GDM1 (cell line): ENCODE measurements at regions not wholly inside any gene's neighbourhood (a gene's known extent, or its start where the extent isn't known, plus 50 kb on each side); places are given as distances from the start of the nearest gene placed in this dataset.

Experiments used
- DNase-seq: peaks from one replicate; lab custom pipeline; 2025; lab: John Stamatoyannopoulos, UW

DNA sequence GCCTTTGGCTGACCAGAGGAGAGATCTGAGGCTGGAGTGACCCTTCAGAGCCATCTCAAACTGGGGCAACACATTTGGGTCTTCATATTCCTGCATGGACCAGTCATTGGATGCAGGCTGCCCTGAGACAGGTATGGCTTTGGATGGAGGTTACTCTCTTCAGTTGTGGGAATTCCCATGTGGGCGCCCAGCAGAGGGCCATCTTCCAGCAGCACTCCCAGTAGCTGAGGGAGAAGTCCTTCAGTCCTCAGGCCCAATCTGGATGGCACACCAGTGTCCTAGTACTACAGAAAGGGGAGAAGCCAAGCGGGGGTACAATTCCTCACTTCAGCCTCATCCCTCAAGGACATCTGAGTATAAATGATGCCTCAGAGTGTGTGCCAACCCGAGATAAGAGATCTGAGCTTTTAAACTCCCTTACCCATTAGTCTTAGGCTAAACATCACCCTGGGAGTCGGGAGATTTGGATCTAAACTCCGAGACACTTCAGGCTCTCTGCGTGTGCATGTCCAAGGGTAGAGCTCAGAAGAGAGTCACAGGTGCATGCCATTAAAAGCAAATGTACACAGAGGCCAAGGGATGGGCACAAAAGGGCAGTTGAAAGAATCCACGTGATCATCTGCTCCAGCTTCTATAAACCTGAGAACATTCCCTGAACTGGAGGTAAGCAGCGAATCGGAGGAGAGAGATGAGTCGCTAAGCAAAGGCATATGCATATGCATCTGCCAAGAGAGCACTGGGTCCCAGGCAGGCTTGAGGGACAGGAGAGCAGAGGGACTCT is 204.6 kb downstream of the CD83 start:
- DNase-seq = no peak

DNA sequence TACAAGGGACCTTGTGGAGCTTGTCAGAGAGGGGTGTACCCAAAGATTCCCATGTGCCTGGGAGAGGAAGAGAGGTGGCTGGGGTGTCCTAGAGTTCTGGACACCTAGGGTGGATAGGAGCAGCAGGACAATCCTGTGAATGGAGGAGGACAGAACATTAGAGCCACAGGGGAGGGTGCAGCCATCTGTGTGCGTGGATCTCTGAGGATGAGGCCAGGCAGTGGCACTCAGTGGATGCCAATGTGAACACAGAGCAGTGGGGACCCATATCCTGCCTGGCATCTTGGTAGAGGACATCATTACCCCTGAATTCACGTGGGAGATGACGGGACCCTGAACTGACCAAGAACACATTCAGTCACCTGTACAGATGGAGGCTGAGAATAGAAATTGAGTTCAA is 205.3 kb downstream of the CD83 start:
- no peak for DNase-seq

DNA sequence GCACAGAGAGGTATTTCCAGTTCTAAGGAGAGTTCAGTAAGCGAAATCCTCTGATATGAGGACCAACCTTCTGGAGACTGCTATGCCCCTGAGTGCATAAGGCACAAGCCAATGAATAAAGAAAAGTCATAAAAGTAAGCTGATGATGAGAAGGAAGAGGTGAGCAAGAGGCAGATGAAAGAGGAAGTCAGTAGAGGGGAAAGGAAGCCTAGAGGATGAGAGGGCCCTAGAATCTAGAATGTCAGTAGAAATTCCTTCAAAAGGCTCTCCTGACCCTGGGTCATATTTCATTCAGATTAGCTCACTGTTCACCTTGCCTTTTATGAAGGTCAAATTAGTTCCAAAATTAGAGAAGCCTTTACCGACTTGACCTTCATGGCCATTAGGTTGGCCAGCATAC is 209.2 kb downstream of the CD83 start:
- DNase-seq = no peak

DNA sequence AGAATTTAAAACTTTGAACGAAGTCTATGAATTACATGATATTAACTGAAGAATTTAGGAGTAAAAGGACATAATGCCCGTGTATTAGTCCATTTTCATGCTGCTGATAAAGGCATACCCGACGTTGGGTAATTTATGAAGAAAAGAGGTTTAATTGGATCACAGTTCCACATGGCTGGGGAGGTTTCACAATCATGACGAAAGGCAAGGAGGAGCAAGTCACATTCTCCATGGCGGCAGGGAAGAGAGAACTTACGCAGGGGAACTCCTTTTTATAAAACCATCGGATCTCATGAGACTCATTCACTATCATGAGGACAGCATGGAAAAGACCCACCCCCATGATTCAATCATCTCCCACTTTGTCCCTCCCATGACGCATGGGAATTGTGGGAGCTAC is 210.6 kb downstream of the CD83 start:
- no peak for DNase-seq

DNA sequence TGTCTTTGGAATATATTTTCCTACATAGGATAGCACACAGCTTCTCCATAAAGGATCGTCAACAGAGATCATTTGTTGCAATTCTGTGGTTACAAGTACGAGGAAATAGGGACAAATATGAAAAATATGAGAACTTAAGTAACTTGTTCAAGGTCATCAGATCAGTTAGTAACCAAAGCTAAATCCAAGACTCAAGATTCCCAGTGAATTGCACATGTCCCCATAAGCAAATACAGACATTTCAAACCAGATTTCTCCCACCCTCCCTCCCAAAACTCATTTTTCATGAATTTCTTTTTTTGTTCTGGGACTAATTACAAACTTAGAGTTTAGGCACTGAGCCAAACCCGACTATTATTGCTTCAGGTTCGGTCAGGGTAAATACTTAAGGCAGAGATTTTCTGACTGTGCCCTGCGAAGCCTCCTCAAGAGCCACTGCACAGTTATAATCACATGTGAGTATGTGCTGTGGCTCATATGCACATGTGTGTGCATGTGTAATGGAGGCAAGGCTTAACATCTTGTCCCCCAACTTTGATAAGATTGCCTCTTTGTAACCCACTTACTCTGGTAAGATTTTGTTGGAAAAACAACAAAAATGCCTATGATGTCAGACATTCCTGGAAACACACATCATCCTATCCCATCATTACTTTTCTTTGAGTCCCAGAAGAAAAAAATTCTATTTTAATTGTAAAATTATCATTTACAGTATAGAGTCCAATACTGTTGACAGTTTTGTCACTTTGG is 216.2 kb downstream of the CD83 start:
- no peak for DNase-seq

DNA sequence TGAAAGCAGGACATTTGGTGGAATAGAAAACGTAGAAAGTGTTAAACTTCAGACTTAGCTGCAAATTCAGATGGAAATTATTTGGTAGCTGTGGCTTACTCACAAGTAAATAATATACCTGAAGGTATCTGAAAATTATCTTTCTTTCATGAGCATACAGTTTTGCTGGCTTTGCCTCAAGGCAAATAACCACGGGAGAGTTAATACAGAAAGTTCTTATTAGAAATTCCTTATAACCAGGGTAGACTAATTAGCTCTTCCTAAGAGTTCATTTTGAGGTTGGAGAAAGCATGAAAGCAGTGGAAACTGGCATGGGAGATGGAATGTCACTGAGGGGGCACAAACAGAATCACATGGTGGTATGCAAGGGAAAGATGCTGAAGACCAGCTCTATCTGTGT is 217.5 kb downstream of the CD83 start:
- DNase-seq = no peak

DNA sequence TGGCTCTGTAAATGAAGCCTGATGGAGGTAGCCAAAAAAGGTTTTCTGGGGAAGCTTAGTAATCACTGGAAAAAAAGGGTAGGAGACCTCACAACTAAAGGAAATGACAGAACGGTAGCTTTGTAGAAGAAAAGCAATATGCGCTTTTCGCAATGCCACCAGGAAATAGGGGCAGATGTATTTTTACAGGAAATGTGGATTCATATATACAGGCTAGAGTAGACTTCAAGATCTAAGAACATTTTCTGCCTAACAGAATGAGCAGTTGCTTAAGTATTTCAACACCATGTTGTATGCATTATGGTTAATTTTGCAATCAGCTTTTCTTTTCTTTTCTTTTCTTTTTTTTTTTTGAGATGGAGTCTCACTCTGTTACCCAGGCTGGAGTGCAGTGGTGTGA is 219.6 kb downstream of the CD83 start:
- DNase-seq = no peak

DNA sequence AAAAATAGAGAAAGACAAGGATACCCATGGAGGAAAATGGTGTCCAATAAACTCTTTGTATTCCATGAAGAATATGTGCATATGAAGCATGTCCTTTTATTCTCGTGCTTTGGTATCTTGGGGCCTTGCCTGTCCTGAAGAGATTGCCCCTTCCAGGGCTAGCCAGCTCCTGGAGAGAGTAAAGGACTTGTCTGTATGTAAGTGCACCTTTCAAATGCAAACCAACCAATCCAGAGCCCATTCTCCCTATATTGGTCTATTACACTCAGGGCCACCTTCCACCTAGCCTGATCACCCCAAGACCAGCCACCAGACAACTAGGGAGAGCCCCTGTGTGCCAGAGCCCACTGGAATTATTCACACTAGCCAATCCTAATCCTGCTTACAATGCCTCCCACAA is 221.6 kb downstream of the CD83 start:
- no peak for DNase-seq

DNA sequence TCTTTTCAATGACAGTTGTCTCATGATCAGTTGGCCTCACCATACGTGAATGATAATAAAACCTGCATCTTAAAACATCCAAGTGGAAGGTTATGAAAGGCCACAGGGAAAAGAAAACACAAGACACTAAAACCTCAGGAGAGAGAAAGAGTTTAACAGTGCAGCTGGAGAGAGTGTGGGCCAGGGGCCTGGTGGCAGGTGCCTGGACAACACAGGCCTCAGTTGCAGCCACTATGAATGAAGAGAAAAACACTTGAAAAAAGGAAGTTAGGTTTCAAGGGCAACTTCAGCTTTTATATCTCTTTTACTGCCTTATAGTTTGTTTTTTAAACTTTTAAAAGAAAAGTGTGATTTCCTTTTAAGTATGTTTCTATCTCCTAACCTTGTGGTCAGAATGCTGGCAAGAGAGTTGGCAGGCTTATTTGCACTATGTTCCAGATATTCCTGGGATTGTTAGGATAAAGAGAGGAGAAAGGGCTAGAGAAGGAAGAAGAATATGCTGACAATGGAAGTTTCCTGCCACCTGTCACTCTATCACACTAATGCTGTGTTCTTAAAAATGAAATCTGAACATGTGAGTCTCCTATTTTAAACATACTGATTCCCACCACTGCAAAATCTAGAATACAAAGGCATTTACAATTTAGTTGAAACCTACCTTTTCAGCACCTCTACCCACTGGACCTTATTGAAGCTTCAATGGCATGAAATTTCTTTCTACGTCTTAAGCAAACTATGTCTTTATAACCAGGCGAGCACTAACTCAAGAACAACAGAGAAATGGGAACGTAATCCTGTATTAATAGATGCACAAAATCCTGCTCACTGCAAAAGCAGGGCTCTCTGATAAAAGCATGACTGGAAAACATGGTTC is 222.4 kb downstream of the CD83 start:
- DNase-seq = no peak

DNA sequence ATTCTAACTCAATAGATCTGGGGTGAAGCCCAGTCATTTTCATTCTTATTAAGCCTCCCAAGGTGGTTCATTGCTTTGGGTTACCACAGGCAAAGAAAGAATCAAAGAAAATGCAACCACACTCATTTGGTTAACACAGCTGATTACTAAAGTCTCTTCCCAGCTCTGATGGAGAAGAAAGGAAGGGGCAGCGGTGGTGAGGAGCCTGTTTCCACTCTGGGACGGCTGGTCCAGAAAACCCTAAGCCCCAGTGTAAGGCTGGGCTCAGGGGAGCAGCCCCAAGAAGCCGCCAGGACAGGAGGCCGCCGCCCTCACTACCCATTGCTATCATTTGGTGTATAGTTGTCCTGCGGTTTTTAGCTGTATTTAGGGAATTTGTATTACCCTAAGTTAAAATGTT is 226.9 kb downstream of the CD83 start:
- no peak for DNase-seq

DNA sequence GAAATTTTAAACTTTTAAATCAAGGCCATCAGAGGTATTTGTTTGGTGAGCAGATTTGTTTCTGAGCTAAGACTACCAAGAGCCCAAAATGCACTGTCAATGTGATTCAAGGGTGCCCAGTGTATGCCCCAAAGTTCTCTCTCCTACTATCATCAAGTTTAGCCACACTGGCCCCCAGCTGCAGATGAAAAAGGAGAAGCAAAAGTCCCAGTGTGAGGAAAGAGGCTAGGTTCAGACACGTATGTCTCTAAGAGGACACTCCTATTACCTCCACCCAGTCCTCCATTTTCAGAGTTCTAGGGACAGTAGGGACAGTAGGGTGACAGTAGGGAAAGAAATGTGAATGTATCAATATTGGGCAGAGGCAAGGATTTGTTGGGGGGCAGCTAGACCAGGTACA is 230.8 kb downstream of the CD83 start:
- DNase-seq = no peak

DNA sequence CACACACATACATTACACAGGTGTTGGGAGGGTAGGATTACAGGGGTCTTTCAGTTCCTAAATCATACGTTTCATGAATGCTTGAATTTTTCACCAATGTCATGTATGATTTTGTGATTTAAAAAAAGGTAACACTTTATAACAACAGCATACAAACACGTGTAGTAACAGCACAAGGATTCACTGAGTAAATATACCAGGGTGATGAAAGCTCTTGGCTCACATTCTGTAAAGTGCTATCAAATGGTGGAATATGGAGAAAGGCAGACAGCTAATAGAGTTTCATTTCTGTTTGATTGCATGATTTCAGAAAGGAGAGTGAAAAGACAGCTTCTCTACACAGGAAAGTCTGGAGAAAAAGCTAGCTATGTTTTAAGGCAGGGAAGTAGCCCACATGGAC is 231.9 kb downstream of the CD83 start:
- no peak for DNase-seq

DNA sequence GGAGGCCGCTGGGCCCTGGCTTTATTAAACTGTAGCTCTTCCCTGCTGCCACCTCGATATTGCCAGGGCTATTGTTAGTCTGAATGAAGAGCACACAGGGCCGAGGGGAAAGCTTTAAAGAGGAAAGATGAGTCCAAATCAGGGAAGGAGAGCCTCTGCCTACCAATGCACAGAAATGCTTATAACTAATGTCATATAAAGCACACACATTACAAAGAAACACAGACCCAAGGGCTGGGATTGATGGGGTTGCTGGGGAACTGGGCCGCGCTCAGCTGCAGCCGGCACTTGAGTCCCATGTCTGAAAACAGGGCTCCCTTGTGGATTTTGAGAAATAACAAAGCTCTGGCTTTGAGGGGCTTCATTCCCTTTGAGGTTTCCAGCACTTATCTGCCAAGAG is 232.6 kb downstream of the CD83 start:
- DNase-seq = no peak

DNA sequence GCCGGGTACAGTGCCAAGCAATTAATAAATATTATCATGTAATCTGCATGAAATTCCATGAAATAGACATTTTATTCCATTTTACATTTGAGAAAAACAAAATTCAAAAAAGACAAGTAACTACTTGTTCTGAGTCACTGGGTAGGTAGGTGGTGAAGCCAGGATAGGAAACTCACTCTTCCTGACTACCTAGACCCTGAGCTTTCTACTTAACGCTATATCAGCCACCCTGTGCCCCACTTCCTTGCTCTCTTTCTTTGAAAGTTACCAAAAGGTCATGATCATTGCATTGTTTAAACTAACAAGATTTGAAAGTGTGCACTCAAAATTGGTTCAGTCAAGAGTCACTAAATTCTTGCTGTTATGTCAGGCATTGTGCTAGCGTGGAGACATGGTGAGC is 235.7 kb downstream of the CD83 start:
- DNase-seq = no peak

DNA sequence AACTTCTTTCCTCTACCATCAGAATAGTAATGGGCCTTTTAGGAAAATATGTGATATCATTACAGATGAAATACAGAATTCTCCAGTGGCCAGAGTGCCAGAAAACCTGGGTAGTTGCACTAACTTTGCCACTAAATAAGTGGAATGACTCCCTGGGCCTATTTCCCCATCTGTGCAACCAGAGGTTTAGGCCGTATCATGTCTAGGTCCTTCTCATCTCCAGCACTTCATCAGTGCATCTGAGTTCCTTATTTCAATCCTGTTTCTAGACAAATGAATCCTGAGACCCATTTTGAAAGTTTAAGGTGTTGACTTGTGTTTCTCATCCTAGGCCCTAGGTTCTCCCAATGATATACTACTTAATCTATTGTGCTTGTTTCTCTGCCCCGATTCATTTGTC is 236.2 kb downstream of the CD83 start:
- DNase-seq = no peak

DNA sequence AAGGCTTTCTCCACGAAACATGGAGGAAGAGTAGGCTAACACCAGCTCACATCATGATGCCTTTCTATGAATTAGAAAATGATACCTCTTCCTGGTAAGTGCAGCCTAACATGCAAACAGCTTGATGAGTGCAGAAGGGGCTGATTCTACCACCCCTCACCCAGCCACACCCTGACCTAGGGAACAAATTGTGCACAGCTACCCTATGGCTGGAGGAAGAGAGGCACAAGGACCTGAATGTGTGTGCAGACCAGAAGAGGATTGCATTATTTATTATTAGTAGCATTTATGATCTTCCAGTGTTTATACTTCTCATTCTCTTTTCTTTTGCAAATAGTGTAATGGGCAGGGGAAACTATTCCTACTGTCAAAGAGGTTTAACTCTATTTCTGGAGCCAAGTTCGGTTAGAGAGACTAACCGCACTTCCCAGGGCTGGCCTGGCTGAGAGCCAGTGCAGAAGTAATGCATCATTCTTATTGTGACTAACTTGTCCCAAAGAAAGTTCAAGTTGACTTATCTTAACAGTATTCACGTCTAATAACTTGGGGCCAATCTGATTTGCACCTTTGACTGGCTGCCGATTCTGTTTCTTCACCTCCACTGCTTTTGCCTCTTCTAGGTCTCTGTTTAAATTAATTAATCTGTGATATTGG is 237.5 kb downstream of the CD83 start:
- DNase-seq = peak; percentile 83

DNA sequence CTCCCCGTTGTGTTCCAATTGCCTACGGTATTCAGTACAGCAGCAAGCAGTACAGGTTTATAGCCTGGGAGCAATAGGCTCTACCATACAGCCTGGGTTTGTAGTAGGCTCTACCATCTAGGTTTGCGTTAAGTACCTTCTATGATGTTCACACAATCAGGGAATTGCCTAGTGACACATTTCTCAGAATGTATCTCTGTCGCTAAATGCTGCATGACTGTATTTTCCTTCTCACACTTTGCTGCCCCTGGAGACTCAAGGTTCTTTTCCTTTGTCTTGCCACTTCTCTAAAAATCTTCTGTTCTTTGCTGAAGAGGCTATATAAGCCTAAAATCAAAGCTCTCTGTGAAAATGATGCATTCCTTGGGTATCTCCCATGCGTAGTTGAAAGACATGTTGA is 241.9 kb downstream of the CD83 start:
- DNase-seq = no peak

DNA sequence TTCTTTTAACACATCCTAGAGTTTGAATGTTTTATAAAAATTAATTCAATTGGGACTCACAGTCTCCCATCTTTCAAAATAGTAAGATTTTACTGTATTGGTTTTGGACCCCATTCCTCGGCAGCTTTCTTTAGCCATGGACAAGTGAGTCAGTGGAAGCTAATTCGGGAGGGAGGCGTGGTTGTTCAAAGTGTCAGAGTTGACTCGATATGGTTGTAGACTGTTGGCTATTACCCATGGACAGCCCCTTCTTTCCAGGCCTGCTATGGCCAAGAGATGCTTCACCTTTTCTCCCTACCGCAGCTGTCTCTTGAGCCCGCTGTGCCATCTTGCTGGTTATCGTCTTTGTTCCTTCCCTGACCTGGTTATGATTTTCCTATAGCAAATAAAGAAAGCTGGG is 243.0 kb downstream of the CD83 start:
- no peak for DNase-seq

DNA sequence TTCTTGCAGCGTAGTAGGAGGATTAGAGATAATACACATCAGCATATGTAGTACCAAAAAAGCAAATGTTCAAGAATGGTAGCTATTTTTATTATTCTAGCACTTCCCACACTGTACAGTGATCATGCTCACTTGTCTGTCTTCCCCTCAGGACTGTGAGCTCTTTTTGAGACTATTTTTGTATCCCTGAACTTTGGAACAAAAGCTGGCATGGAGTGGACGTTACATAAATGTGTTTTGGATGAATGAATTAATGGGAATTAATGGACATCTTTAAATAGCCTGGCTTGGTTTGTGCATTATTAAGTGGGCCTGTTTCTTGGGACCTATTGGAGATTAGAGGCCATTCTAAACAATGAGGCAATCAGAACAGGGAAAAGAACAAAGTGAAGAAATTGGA is 243.7 kb downstream of the CD83 start:
- no peak for DNase-seq

DNA sequence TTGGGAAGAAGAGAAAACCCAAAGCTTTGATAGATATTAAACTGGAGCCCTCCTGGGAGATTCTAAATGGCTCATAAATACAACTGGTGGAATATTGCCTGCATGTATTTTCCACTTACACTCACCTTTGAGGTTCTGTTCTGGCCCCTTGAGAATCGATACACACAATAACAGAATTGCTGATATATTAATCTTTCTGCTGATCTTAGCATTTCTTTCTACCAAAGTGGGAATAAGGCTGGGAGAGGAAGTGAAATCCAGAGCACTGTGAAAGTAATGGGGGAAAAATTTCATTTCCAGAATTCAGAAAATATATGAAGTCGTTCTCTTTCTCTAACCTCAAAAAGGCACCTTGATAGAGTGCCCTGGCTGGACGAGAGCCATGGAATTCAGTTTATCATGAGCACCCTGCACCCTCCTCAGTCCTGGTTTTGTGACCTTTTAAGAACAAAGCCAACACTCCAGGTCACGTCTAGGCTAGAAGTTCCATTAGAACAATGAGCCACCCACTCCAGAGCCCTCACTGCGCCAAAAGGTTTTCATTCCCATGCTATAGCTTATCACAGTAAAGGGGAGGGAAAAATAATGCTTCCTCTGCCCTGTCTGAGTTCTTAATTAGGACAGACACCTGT is 244.5 kb downstream of the CD83 start:
- no peak for DNase-seq

DNA sequence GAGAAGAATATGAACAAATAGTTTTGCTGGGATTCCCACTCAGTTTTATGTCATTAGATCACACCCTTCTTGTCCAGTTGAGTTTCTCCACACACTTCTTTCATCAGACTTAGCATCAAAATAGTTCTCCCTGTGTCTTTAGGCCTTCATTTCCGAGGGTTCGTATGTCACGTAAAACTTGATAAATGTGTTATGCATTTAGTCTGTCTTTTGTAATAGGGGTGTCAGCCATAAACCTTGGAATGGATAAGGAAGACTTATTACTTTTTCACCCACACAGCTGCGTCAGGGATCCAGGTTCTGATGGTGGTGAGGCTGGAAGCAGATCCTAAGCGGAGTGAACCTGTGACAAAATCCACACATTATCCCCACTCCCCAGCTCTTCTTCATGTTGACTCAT is 246.8 kb downstream of the CD83 start:
- DNase-seq = no peak

DNA sequence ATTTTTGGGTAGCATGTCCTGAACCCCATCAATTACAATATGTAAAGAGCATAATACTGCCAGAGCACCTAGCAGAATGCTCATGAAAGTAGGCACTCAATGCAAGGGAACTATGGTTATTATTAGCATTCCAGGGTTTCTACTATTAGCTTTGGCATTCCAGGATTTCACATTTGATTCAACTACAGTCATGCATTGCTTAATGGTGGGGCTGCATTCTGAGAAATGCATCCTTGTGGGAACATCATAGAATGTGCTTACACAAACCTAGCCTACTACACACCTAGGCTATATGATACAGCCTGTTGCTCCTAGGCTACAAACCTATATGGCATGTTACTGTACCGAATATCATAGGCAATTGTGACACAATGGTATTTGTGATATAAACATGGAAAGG is 247.8 kb downstream of the CD83 start:
- no peak for DNase-seq
